ENCODE measurements at regions not wholly inside any gene's neighbourhood (a gene's known extent, or its start where the extent isn't known, plus 50 kb on each side); places are given as distances from the start of the nearest gene placed in this dataset.

DNA sequence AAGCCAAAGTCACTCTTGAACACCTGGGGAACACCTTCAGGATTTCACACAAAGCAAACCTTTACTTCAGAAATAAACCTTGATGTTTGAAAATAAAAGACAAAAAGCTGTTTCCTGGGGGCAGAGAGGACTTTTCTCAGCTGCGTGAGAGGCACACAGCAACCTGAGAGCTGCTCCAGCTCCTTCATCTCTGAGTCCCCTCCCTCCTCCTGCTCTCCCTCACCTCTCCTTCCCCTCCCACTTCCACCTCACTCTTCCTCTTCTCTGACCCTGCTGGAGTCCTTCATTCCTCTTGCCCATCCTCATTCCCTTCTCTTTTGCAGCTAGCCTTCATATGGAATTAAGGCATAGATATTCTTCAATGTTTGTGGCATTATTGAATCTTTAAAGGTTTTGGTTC lies 208.4 kb downstream of the OMA1 start:
- no peak for DNase-seq (ENCODE audit: low read depth)
- H3K4me3 ChIP-seq (ENCODE audit: low read length), result no peak overlapping the region
- TF ChIP-seq, protein P1, sequence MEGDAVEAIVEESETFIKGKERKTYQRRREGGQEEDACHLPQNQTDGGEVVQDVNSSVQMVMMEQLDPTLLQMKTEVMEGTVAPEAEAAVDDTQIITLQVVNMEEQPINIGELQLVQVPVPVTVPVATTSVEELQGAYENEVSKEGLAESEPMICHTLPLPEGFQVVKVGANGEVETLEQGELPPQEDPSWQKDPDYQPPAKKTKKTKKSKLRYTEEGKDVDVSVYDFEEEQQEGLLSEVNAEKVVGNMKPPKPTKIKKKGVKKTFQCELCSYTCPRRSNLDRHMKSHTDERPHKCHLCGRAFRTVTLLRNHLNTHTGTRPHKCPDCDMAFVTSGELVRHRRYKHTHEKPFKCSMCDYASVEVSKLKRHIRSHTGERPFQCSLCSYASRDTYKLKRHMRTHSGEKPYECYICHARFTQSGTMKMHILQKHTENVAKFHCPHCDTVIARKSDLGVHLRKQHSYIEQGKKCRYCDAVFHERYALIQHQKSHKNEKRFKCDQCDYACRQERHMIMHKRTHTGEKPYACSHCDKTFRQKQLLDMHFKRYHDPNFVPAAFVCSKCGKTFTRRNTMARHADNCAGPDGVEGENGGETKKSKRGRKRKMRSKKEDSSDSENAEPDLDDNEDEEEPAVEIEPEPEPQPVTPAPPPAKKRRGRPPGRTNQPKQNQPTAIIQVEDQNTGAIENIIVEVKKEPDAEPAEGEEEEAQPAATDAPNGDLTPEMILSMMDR (conservative IDR thresholded peaks at IDR 0.05; ENCODE audit: low read depth, low read length), result no peak

DNA sequence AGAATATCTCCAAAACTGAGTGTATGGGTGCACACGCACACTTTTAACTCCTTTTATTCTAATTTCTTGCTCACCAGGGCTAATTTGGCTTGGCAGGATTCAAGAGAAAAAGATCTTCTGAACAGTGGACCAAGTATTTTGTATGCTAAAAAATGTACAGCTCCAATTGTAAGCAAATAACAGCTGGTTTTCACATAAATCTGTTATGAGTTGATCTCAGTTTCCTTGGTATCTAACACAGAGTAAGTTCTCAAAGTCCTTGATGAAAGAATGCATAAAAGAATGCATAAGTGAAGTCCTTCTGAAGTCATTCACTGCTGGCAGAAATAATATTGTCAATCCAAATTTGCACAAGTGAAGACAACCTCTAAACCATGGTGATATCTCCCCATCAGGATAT lies 213.0 kb downstream of the OMA1 start:
- no peak for DNase-seq (ENCODE audit: low read depth)
- H3K4me3 ChIP-seq (ENCODE audit: low read length), result no peak overlapping the region
- TF ChIP-seq, protein P1 (conservative IDR thresholded peaks at IDR 0.05; ENCODE audit: low read depth, low read length), result no peak

DNA sequence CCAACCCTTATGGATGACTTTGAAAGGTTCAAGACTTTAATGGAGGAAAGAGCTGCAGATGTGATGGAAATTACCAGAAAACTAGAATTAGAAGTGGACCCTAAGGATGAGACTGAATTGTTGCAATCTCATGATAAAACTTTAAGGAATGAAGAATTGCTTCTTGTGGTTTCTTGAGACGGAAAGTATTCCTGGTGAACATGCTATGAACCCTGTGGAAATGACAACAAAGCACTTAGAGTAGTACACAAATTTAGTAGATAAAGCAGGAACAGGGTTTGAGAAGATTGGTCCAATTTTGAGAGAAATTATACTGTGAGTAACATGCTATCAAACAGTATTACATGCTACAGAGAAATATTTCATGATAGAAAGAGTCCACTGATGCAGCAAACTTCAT lies 215.4 kb downstream of the OMA1 start:
- TF ChIP-seq, protein P1 (conservative IDR thresholded peaks at IDR 0.05; ENCODE audit: low read depth, low read length), result no peak
- no peak for DNase-seq (ENCODE audit: low read depth)
- no peak overlapping the region for H3K4me3 ChIP-seq (ENCODE audit: low read length)

DNA sequence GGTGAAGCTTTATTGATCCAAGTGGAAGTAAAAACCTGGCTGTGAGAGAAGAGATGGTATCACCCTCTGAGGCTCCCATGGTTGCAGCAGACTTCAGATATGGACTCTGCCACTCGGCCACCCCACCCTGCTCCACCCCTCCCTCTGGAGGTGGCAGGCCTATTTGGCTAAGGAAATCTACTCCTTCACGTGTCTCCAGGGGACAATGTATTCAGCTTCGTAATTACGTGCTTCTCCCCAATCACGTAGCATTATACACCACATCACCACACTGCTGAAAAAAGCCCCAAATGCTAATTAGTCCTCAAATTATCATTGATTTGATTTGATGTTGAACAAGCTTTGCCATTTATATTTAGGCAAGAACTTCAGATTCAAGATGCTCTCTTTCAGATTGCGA lies 220.7 kb downstream of the OMA1 start:
- DNase-seq (ENCODE audit: low read depth), result no peak
- no peak overlapping the region for H3K4me3 ChIP-seq (ENCODE audit: low read length)
- TF ChIP-seq, protein P1 (conservative IDR thresholded peaks at IDR 0.05; ENCODE audit: low read depth, low read length), result no peak

DNA sequence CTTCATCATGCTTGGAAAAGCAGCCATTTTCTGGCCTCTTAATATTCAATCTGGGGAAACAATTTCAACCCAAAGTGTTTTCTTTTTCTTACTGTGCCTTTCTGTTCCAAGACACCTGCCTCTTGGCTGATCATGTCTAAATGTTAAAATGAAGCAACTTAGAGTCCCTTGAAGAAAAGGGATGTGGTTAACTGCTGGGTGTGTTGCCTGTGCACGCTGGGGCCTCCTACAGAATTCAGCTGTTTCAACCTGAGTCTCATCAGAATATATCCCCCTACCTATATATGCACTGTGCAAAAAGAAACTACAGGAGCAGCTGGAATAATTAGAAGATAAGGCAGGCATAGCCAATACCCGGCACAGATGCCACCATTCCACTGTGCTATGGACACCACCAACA lies 222.0 kb downstream of the OMA1 start:
- TF ChIP-seq, protein P1 (conservative IDR thresholded peaks at IDR 0.05; ENCODE audit: low read depth, low read length), result no peak
- no peak for DNase-seq (ENCODE audit: low read depth)

DNA sequence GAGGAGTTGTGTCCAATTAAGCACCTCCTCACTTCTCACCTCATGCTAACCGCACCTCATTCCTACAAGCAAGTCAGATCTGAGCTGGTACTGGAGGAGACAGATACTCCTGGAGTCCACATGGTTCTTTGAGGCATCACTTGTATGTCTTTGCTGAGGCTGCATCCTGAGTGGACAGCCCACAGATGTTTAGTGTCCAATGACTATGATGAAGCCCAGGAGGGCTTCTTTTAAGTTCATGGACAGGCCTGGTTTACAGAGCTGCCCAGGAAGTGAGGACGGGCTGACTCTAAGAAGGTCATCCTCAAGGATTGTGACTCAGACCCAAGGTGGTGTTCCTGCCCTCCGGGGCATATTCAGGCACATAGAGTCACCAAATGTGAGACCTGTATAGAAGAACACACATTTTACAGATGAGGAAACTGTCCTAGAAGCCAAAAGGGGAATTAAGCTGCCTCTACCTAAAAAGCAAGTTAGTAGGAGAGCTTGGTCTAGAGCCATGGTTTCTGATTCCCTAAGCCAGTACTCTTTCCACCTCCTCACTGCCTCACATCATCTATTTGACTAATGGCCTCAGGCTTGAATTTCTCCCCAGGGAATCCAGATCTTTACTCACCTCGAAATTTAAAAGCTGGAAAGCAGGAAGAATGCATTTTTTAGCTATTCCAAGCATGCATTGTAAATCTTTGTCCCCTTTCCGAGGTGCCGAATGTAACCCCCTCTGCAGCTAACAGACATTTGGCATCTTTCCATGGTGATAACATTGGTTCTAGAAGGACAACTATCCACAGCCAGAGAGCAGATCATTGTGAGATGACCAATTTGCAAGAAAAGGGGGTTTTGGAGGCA lies 228.1 kb downstream of the OMA1 start:
- no peak for DNase-seq (ENCODE audit: low read depth)
- TF ChIP-seq, protein P1 (conservative IDR thresholded peaks at IDR 0.05; ENCODE audit: low read depth, low read length), result no peak
- H3K4me3 ChIP-seq (ENCODE audit: low read length), result no peak overlapping the region

More for the DNA sequence above, 222.0 kb downstream of the OMA1 start:
- no peak overlapping the region for H3K4me3 ChIP-seq (ENCODE audit: low read length)

DNA sequence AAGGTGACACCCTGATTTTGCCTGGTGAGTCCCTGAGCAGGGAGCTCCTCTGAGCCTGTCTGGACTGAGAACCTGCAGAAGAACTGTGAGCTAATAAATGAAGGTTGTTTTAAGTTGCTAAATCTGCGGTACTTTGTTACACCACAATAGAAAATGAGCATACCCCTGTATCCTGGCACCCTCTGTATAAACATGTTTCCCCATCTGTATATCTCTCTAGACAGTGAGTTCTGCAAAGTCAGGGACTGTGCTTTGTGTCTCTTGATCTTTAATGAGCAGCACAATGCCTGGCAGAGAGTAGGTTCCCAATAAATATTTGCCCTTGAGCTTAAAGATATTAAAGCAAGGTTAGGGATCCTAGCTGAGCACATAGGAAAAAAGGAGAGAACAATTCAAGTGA lies 228.8 kb downstream of the OMA1 start:
- no peak for DNase-seq (ENCODE audit: low read depth)
- TF ChIP-seq, protein P1 (conservative IDR thresholded peaks at IDR 0.05; ENCODE audit: low read depth, low read length), result no peak
- no peak overlapping the region for H3K4me3 ChIP-seq (ENCODE audit: low read length)

Measured in retinal pigment epithelial cell (primary cell).